Activated CD4-positive, alpha-beta T cell treated with anti-CD3 and anti-CD28 coated beads for 48 hours (primary cell): ENCODE measurements at regions not wholly inside any gene's neighbourhood (a gene's known extent, or its start where the extent isn't known, plus 50 kb on each side); places are given as distances from the start of the nearest gene placed in this dataset.

Experiments used
- DNase-seq: peaks from one replicate; pipeline ENCODE4 v3.0.0-alpha.2; 2020

DNA sequence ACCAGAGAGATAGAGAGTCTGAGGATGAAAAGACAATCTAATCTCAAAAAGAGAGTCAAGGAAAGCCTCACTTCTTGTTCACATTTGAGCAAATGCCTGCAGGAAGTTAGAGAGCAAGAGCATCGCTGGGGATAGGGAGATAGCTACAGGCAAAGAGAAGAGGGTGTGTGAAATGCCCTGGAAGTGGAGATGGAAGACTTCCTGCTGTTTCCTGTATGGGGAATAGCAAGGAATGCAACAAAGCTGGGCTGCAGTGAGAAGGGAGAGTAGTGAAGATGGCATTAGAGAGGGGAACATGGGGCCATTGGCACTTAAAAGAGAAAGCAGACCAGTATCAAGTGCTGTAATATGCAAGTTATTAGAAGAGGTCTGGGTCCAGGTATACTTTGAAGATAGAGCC, 488.6 kb downstream of the METTL4 start:
- DNase-seq = no peak

DNA sequence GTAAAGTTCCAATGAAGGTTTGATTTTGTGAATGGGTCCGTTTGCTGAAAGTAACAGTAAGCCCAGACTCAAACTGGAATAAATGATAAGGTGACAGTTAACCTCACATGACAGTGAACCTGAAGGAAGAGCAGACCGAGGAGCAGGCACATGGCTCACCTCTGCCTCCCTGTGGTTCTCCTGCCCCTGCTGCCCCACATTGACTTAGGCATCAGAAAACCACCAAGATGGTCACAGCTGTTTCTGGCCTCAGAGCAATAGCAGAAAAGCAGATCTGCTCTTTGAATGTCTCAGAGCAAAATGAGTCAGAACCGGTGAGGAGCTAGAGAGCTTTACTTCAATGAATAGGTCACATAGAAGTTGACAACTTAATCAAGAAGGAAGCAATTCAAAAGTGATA, 487.6 kb downstream of the METTL4 start:
- DNase-seq = peak; percentile 13

DNA sequence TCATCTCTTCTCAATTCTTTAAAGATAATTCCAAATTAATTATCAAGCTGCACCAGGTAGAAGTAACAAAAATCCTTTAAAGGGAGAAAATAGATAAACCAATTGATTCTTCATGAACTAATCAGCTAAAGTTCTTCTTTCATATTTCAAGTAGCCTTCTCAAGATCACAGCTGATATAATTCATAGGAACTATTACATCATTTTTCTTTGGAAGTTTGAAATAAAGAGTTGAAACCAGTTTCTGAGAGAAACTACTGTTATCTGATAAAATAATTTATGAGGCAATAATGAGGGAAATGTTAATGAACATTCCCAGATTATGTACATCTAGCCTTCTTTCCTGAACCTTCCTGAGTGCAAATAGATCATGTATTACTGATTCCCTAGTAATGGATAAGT, 484.9 kb downstream of the METTL4 start:
- no peak for DNase-seq

DNA sequence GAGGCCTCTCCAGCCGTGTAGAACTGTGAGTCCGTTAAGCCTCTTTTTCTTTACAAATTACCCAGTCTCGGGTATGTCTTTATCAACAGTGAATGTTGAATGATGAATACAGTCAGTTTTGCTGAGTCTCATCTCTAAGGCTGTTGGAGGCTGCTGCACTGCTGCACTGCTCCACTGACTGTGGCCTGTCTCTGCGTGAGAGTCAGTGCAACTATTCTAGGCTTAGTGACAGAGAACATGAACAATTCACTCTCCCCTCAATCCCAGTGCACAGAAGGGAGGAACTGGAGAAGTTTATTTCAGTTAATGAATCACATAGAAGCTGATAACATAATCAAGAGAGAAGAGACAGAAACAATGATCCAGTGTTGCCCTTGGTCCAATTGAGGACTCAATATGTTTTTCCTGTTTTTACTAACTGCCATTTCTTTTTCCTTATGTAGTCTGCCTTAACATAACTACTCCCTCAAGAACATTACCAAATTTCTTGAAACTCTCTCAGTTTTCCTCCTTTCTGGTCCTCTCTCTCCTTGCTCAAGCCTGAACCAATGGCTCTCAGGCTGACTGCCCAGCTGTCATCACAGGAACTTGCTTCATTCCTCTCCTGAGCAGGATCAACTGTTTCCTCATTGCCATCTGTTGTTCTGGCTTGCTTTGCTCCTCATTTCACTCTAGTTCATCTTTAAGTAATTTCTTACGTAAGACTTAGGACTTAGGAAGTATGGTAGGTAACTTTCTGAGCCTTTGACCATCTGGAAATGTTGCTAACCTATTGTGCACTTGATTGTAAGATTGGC, 483.2 kb downstream of the METTL4 start:
- DNase-seq = no peak

DNA sequence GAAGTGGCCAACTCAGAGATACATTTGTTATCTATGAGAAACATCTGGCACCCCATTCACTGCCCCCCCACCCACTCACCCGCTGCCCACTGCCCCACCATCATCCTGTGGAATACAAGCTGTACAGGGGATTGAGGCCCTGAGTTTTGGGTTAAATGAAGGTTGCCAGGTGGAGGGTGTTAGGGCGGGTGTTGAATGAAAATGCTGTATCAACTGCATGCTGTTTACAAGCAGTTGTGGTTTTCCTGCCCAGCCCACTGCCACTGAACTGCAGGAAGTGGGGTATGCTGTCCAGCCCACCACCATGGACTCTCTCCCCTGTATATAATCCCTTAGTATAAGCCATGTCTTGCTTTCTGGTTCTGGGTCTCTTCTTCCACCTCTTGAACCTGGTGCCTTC, 481.9 kb downstream of the METTL4 start:
- no peak for DNase-seq

DNA sequence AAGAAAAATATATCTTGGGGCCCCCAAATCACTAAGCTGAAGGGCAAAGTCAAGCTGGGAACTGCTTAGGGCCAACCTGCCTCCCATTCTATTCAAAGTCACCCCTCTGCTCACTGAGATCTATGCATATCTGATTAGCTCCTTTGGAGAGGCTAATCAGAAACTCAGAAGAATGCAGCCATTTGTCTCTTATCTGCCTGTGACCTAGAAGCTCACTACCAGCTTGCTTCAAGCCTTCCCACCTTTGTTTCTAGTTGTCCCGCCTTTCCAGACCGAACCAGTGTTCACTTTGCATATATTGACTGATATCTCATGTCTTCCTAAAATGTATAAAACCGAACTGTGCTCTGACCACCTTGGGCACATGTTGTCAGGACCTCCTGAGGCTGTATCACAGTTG, 479.4 kb downstream of the METTL4 start:
- DNase-seq = no peak

DNA sequence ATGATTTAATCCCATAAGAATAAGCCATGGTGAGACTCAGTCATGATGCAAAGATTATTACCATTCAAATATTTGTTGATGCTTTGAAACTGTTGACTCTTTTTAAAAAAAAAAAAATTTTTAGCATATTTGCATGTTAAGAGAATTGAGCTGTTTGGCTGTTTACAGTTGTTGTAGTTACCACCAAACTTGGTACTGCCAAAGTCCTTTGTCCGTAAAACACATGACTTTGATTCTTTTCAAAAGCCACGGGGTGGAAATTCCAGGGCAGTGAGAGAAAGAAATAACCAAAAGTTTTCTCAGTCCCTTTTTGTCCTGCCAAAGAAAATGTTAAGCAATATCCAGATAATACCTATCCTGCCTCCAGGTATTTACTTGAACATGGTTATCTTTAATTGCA, 474.8 kb downstream of the METTL4 start:
- DNase-seq = no peak

DNA sequence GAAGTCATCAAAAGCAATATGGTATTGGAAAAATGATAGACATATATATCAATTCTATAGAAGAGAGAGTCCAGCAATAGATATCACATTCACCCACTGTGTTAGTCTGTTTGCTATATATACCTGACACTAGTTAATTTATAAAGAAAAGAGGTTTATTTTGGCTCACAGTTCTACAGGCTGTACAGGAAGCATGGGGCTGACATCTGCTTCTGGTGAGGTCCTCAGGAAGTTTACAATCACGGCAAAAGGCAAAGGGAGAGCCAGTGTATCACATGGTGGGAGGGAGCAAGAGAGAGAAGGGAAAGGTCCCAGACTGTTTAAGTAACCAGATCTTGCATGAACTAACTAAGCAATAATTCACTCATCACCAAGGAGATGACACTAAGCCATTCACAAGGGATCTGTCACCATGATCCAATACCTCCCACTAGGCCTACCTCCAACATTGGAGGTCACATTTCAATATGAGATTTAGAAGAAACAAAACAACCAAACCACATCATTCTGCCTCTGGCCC, 470.6 kb downstream of the METTL4 start:
- DNase-seq = no peak

DNA sequence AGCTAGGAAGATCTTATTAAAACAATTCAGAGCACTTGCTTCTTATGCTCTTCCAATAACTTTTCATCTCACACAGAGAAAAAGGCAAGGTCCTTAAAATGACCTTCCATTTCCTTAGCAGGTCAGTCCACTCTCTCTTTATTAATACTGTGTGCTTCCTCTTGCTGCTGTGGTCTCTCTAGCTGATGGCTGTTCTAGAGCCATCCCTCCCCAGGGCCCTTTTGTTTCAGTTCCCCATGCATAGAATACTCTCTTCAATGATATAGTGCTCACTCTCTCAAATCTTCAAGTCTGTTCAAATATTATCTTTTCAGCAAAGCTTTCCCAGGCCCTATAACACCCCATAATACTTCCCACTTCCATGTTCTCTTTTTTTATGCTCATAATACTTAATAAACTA, 469.3 kb downstream of the METTL4 start:
- DNase-seq = no peak

DNA sequence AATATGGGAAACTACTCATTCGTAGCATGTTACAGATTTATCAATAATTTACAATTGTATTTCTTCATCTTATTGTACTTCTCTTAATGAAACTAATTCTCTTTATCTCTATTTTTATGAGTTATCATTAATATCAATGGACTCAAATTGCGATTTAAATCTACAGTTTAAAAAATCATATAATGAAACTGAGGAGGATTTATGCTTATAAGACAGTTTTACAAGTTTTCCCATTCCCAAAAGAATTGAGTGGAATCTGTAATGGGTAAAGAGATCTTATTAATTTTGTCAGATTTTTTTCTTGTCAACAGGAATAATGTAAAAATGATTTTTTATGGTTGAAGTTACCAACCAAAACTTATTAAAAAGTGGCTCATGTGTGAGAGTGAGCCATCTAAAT, 468.0 kb downstream of the METTL4 start:
- no peak for DNase-seq

DNA sequence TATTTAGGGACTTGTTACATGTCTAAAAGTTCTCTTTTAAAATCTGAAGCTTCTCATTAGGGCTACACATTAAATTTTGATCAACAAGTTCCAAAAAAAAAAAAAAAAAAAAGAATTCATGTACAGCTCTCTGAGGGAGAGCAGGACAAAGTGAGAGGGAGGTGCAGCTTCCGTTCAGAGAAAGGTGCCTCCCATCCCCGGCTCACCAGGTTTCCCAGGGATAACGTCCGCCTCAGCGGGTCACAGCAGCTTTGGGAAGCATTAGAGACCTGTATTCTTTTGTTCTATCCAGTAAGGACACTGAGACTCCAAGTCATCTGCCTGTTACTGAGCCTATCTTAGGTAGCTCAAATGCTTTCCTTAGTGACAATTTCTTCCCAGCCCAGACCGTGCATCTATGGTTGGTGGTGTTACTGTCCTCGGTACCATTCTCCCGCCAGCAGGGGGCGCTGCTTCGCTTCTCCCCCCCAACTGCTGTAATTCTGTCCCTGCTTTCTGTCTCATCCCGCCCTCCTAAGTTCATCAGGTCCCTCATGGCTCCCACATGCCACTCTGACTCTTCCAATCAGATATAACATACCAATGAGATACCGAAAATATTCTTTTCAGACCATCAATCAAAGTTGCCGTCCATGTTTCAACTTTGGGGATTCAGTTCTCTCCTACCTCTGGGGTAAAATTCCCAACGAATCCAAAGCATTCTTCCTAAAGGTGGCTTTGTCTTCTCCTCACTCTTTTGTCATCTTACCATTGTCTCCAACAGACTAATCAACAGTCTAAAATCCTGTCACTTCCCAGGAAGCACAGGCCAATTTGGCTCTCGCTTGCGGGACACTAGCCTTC, 466.5 kb downstream of the METTL4 start:
- DNase-seq = peak; percentile 67

DNA sequence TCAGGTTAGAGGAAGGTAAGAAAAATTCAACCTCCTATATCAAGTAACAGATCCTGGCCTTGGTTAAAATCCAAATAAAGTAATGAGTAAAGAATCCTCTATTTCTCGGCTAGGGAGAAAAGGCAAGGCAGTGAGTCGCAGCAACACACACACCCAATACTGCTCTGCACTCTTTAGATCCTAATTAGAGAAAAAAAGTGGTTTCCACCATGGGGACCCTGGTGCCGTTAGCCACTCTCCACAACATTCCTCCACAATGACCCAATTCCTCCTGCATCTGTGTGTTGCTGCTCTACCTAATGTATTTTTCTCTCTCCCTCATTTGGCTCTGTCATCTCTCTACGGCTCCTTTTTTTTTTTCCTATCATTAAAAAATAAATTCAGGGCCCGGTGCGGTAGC, 462.7 kb downstream of the METTL4 start:
- no peak for DNase-seq

DNA sequence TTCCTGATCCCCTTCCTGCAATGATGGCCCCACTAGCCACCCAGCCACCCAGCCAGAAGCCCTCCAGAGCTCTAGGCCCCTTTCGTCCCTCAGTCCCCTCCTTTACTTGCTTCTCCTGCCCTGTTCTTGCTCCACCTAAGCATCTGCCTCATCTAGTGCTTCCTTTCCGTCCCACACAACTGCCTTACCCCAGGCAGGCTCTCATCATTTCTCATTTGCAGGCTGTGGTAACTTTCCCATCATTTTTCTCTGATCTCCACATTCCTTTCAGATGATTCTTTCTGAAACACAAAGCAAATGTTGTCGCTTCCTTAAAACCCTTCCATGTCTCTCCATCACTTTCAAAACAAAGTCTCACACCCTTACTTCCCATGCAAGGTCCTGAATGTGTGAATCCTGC, 459.8 kb downstream of the METTL4 start:
- no peak for DNase-seq

DNA sequence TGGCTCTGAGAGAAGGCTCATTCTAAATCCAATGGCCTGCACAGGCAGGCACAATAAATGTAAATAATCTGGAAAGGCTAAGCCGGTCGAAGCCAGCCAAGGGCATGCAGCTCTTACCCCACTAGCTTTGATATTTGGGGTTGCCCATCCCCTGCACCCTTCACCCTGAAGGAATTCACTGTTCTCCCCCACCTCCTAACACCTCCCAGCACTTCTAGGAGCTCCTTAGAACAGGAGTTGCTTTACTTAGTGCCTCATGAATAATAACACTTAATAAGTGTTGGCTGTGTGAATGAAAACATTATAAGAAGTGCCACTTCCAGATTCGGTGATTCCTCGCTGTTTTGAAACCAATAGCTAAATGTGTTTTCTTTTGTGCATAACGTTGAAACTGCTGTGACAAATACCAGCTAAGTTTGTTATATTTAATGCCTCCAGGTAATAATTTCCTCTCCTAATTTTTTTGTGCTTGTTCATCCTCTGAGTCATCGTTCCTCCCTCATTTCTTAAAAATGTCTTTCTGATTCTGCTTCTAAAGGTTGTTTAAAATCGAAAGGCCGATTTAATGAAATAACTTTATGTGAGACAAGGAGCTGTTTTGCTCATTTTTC, 458.8 kb downstream of the METTL4 start:
- DNase-seq = no peak

DNA sequence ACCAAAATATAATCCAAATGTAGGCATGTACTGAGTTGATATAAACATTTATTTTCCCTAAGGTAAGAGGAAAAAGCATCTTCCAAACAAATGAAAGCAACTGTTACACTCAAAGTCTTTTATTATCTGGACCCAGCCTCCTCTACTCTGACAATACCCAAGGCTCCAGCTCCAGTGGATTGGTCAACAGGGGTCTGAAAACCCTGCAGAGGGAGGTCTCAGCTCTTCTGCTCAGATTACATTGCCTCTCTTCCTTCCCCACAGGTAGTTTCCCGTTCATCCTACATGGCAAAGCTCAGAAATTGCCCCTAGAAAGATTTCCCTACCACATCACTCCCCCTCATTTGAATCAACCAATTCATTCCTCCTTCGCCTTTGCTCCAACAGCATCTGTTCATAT, 457.0 kb downstream of the METTL4 start:
- no peak for DNase-seq

DNA sequence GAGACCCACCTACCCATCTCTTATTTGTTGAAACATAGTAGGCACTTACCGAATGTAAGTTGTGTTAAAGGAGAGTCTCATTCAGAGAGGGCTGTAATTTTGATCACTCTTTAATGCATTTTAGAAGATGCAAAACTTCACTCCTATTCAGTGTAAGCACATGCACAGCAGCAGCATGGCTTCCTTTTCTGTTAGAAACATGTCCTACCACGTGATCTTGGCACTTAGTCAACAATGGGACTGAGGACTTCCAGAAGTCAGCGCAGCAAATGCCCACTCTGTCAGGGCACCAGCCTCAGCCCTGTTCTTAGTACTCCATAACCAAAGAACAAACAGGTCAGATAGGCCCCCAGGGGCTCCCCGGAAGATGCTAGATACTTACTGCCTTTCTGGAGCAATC, 456.5 kb downstream of the METTL4 start:
- DNase-seq = no peak

DNA sequence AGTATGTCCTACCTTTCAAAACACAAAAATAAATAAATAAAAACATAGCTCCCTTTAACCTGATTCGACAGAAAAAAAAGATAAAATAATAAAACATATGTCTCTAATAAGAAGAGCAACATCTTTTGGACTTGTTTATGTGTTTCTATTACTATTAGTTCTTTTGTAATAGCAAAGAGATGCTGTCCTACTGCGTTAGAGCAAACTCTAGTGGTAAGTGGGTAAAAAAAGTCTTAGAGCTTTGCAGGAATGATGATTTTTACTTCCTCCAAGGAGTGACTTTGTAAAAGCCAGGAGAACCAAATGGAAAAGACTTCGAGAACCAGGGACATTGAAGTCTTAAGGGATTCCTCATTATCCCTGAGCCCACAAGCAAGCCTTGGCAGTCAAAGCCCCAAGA, 450.1 kb downstream of the METTL4 start:
- DNase-seq = no peak

DNA sequence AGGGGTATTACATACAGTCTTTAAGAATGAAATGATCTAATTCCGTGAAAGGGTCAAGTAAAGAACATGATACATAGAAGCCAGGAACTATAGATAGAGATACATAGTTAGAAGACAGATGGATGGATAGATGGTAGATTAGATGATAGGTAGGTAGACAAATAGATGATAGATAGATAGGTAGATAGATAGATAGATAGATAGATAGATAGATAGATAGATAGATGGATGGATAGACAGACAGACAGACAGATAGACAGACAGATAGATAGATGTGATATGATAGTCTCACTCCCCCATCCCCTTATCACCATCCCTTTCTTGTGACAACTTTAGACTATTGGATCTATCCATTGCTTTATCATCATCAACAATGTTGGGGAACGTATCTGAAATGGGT, 448.2 kb downstream of the METTL4 start:
- DNase-seq = no peak

DNA sequence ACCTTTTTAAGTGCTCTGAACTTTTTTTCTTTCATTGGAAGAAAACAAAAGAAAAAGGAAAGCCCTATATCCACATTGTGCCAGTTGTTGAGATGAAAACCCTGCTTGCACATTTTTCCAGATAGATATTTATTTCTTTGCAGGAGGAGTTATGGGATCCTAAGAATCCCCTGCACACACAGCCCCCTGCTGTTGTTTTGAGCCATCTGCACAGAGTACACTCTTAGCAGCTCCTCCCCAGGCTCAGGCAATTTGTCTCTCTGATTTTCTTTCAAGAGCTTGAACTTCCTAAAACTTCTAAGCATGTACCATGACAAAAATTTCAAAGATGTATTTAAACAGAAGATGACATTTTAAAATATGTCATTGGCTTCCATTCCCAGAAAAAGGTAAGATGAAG, 436.9 kb downstream of the METTL4 start:
- DNase-seq = no peak

DNA sequence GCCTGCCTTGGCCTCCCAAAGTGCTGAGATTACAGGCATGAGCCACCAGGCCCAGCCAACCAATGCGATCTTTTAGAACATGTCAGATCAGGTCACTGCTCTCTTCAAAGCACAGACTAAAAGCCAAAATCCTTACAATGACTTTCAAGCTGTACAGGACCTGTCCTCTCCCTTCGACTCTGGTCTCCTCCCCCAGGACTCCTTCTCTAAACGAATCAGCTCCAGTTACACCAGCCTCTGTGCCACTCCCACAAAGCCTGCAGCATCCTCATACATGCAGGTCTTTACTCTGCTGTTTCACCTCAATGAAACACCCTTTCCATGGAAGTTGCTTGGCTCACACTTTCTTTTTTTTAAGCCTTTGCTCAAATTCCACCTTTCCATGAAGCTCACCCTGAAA, 436.0 kb downstream of the METTL4 start:
- DNase-seq = no peak

DNA sequence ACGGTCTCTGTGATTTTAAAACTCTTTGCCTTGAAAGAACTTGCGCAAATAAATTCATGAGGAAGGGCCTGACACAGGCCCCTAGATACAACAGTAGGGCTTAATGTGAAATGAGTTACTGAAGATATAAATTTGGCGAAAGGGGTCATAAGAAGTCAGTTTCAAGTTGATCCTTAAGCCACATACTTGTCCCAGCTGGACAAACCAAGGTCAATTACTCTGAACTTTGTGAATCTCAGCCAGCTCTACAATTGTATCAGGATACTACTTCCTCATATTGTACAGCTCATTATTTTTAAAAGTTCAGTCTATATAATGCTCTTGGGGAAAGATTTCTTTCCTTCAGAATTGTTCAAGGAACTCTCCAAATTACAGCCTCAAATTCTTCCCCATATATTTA, 432.8 kb downstream of the METTL4 start:
- no peak for DNase-seq

DNA sequence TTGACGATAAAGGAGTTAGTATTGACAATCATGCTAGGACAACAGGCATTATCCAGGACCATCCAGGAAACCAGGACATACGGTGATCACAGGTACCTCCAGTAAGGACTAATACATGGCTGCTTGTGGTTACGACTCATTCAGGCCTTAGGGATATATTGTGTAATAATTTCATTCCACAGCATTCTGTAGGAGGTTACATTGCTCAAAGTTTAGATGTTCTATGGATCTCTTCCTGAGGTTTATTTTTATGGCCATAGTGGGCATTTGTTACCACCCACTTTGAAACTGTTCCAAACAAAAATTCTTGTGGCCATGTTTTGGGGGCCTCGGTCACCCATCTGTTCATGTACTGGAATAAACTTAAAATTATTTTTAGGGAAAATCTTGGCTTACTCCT, 431.6 kb downstream of the METTL4 start:
- no peak for DNase-seq

DNA sequence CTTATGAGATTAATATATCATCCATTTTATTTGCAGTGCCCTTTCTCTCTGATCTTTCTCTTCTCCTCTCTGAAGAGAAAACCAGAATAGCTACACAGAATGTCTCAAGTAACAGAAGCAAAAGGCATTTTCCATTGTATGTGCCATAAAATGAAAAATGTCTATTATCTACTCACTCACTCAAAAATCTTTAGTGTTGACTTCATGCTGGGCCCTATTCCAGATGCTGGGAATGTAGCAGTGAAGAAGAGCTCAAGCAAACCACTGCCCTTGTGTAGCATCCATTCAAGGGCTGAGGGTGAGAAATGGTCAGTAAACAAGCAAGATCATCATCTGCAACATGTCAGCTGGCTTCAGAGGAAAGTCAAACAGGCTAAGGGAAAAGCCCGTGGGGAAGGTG, 427.7 kb downstream of the METTL4 start:
- no peak for DNase-seq

DNA sequence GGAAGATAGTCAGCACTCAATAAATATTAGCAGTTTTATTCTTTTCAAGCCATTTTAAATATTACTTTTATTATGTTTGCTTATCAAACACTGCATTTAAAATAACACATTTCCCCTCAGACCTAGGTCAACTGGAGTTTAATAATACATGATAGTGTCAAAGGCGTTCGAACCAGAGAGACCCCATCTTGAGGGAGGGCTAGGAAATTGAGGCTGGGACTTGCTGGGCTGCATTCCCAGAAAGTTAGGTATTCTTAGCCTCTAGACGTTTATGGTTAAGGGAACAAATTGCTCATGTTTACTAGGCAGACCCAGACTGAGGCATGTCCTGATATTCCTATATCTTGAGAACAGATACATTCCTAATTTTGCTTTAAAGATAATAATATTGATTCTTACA, 426.5 kb downstream of the METTL4 start:
- DNase-seq = no peak
